Tibial artery (tissue), 4 donors: ENCODE measurements at regions not wholly inside any gene's neighbourhood (a gene's known extent, or its start where the extent isn't known, plus 50 kb on each side); places are given as distances from the start of the nearest gene placed in this dataset.

Source experiments
- DNase-seq, 2 donors: peaks; one replicate each; pipeline ENCODE4 v3.0.0-alpha.2; 2019
- H3K27ac ChIP-seq, 2 donors: fragments of 200-600 bp; sonication (generic) in 1 of 2; 1 replicate in 1 of 2; 2 replicates in 1 of 2; pipeline ENCODE4 v1.5.1; 2018 to 2019; ENCODE audit warnings: mild to moderate bottlenecking in 1 of 2
- H3K27me3 ChIP-seq, 2 donors: fragments of 200-600 bp; sonication (generic) in 1 of 2; one replicate each; pipeline versions ENCODE4 v1.5.1 to v1.6.0; 2016 to 2019
- H3K36me3 ChIP-seq, 3 donors: fragments of 200-600 bp; sonication (generic) in 2 of 3; one replicate each; pipeline ENCODE4 v1.5.1; 2016 to 2019; ENCODE audit warnings: mild to moderate bottlenecking in 2 of 3
- H3K4me1 ChIP-seq, 4 donors: fragments of 200-600 bp; sonication (generic) in 2 of 4; 1 replicate in 3 of 4; 2 replicates in 1 of 4; pipeline ENCODE4 v1.5.1; 2016 to 2019
- H3K4me3 ChIP-seq, 2 donors: fragments of 200-600 bp; sonication (generic) in 1 of 2; 1 replicate in 1 of 2; 2 replicates in 1 of 2; pipeline ENCODE4 v1.5.1; 2018 to 2019; ENCODE audit warnings: mild to moderate bottlenecking in 2 of 2
- H3K9me3 ChIP-seq, 3 donors: fragments of 200-600 bp; sonication (generic) in 1 of 3; one replicate each; pipeline ENCODE4 v1.5.1; 2016 to 2019
- CTCF ChIP-seq, 2 experiments: fragments of 200-600 bp in 1 of 2; fragments of 450-650 bp in 1 of 2; IDR thresholded peaks; one replicate each; pipeline ENCODE4 v1.5.1; 2017 to 2019; ENCODE audit warnings: antibody characterized with exemption in 2 of 2, mild to moderate bottlenecking in 1 of 2, moderate library complexity in 1 of 2
- intact Hi-C: fragments of 100-400 bp; cut with DNase I; formaldehyde crosslinking; loops from one replicate; pipeline ENCODE4 v1.15.0; 2023; ENCODE audit warnings: low total_unique reads

- Histone ChIP-seq H3K27ac (no peak overlapping the region), H3K4me3 (no peak overlapping the region), H3K27me3 (no peaks in the 10 kb centered on the region), H3K4me1 (peaks cover 0 to 8% (median 0%) of the 10 kb centered on the region in 4 donors), H3K9me3 (no peaks in the 10 kb centered on the region), H3K36me3 (no peaks in the 10 kb centered on the region)
- TF ChIP-seq CTCF (IDR thresholded peaks at IDR 0.05) = no peak
- DNase-seq = peak in 1 of 2 donors; percentile 46
- intact Hi-C loops = no loop called here
Observed at GRCh38 chr22:48706934-48707762, 1120.5 kb downstream of the BRD1 start.

- no peaks in the 10 kb centered on the region for H3K9me3 ChIP-seq
- TF ChIP-seq CTCF (IDR thresholded peaks at IDR 0.05) = no peak
- no peaks in the 10 kb centered on the region for H3K27me3 ChIP-seq
- H3K36me3 ChIP-seq = no peaks in the 10 kb centered on the region
- DNase-seq = peak in 1 of 2 donors; percentile 39
- intact Hi-C loops = no loop called here
- H3K4me1 ChIP-seq = peaks cover 0 to 8% (median 0%) of the 10 kb centered on the region in 4 donors
- H3K4me3 ChIP-seq = no peak overlapping the region
- H3K27ac ChIP-seq = no peak overlapping the region
Observed at GRCh38 chr22:48705917-48706605, 1121.6 kb downstream of the BRD1 start.

- intact Hi-C loops = no loop called here
- peak in 1 of 2 donors; percentile 41 for DNase-seq
- Histone ChIP-seq H3K27me3 (no peaks in the 10 kb centered on the region), H3K36me3 (no peaks in the 10 kb centered on the region), H3K27ac (no peak overlapping the region), H3K4me3 (no peak overlapping the region), H3K9me3 (no peaks in the 10 kb centered on the region), H3K4me1 (peaks cover 0 to 8% (median 0%) of the 10 kb centered on the region in 4 donors)
- TF ChIP-seq CTCF (IDR thresholded peaks at IDR 0.05) = no peak
Observed at GRCh38 chr22:48705159-48705916, 1122.3 kb downstream of the BRD1 start.

GRCh38 chr22:48704335-48704734 is 1123.3 kb downstream of the BRD1 start:
- H3K27ac ChIP-seq = no peak overlapping the region
- no peak for TF ChIP-seq CTCF (IDR thresholded peaks at IDR 0.05)
- no peaks in the 10 kb centered on the region for H3K36me3 ChIP-seq
- no peaks in the 10 kb centered on the region for H3K27me3 ChIP-seq
- intact Hi-C loops = no loop called here
- DNase-seq = peak in 1 of 2 donors; percentile 24
- H3K4me3 ChIP-seq = no peak overlapping the region
- peaks cover 0 to 8% (median 0%) of the 10 kb centered on the region in 4 donors for H3K4me1 ChIP-seq
- H3K9me3 ChIP-seq = no peaks in the 10 kb centered on the region

GRCh38 chr22:48703265-48703941 is 1124.3 kb downstream of the BRD1 start:
- Histone ChIP-seq H3K4me1 (peaks cover 0 to 8% (median 0%) of the 10 kb centered on the region in 4 donors), H3K4me3 (no peak overlapping the region), H3K27ac (no peak overlapping the region), H3K27me3 (no peaks in the 10 kb centered on the region), H3K36me3 (no peaks in the 10 kb centered on the region), H3K9me3 (no peaks in the 10 kb centered on the region)
- intact Hi-C loops = no loop called here
- no peak for DNase-seq
- no peak for TF ChIP-seq CTCF (IDR thresholded peaks at IDR 0.05)
